ENCODE measurements at regions not wholly inside any gene's neighbourhood (a gene's known extent, or its start where the extent isn't known, plus 50 kb on each side); places are given as distances from the start of the nearest gene placed in this dataset.

DNA sequence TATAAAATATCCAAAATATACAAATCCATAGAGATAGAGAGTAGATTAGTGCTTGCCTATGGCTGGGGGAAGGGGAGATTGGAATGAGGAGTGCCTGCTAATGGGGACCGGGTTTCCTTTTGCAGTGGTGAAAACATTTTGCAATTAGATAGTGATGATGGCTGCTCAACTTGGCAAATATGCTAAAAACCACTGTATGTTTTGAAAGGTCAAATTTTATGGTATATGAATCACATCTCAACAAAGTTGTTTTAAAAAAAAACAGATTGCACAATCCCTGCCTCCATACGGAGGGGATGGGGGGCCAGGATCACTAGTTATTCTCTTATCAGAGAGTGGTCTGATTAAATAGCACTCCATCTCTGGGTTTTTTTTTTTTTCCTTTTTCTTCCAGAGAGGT lies 76.9 kb upstream of the RIPOR2 start:
- TF ChIP-seq CTCF (conservative IDR thresholded peaks at IDR 0.05; ENCODE audit: low read depth, low read length) = no peak
- no peak for DNase-seq (ENCODE audit: low read depth)
- H3K4me3 ChIP-seq (ENCODE audit: low read length) = no peak overlapping the region

- H3K4me3 ChIP-seq (ENCODE audit: low read length) = no peak overlapping the region
- DNase-seq (ENCODE audit: low read depth) = no peak
- peak; percentile 31 for TF ChIP-seq CTCF (conservative IDR thresholded peaks at IDR 0.05; ENCODE audit: low read depth, low read length)
These were observed 77.5 kb upstream of the RIPOR2 start for GRCh38 chr6:25013246-25013645.

- H3K4me3 ChIP-seq (ENCODE audit: low read length) = no peak overlapping the region
- no peak for TF ChIP-seq CTCF (conservative IDR thresholded peaks at IDR 0.05; ENCODE audit: low read depth, low read length)
- no peak for DNase-seq (ENCODE audit: low read depth)
These were observed 78.6 kb upstream of the RIPOR2 start for GRCh38 chr6:25014369-25014768.

DNA sequence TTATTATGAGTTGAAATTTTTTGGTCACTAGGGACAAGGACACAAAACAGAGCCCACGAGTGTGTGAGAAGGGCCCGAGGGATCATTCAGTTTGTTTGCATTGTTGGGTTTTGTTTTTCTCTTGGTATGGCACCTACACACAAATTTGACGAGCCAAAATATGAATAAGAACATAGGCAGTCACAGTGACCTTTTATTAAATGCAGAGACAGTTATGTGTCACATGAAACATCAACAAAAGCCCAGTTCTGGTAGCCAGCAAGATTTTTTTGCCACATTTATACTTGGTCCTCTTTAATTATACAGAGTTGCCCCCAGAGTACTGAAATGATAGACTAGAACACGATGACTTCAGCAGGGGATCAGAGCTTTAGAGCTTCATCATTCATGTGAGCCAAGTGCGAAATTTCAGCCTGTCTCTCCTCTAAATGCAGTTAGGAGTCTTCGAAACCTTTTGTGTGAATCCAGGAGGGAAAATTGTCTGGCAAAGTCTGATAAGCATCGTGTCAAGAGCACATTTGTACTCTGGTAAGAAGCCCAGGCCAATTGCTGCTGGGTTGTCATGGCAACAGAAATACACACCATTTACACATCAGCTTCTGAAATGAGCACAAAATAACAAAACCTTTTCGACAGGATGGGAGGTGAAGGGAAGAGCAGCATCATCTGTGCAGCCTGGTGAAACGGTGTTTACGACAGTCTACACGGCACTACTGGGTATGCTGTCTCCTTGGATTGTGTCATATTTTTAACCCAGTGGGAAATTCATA lies 79.2 kb upstream of the RIPOR2 start:
- no peak for TF ChIP-seq CTCF (conservative IDR thresholded peaks at IDR 0.05; ENCODE audit: low read depth, low read length)
- DNase-seq (ENCODE audit: low read depth) = no peak
- no peak overlapping the region for H3K4me3 ChIP-seq (ENCODE audit: low read length)

DNA sequence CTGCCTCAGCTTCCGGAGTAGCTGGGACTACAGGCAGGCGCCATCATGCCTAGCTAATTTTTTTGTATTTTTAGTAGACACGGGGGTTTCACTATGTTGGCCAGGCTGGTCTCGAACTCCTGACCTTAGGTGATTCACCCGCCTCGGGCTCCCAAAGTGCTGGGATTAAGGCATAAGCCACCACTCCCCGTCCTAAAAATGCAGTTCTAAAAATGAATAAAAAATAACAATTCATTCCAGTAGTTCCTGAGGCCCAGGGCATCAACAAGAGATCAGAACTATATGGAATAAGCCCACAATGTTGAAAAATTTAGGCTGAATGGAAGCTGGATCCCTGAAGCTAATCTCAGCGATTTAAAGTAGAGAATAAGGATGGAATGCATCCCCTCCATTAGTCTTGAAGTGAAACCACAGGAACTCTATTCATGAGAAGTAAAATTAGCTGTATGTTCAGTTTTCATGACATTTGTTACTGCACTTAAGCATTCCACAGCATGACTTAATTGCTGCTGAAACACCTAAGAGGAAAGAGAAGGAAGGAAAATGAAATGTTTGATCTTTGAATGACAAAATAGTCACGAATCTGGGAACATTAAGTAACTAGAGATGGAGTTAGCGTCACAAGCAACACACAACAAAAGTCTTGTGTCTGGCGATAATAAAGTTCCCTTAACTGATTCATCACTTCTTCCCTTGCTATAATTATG lies 80.4 kb upstream of the RIPOR2 start:
- TF ChIP-seq CTCF (conservative IDR thresholded peaks at IDR 0.05; ENCODE audit: low read depth, low read length) = no peak
- no peak for DNase-seq (ENCODE audit: low read depth)
- H3K4me3 ChIP-seq (ENCODE audit: low read length) = no peak overlapping the region

- DNase-seq (ENCODE audit: low read depth) = no peak
- H3K4me3 ChIP-seq (ENCODE audit: low read length) = no peak overlapping the region
- no peak for TF ChIP-seq CTCF (conservative IDR thresholded peaks at IDR 0.05; ENCODE audit: low read depth, low read length)
These were observed 81.7 kb upstream of the RIPOR2 start for GRCh38 chr6:25017486-25017885.

Data from retinal pigment epithelial cell (primary cell).